HG03432 (cell line): ENCODE measurements at regions not wholly inside any gene's neighbourhood (a gene's known extent, or its start where the extent isn't known, plus 50 kb on each side); places are given as distances from the start of the nearest gene placed in this dataset.

Source experiments
- ATAC-seq: cut with Tn5 transposase; IDR thresholded peaks from one replicate; pipeline ENCODE4 v1.9.1; 2021; ENCODE audit warnings: mild to moderate bottlenecking, moderate library complexity; ENCODE audit not compliant: unreplicated experiment

GRCh38 chr5:52668544-52669185 lies 119.1 kb upstream of the ITGA1 start:
- ATAC-seq: no peak

- ATAC-seq: no peak
These were observed 115.3 kb upstream of the ITGA1 start for GRCh38 chr5:52672459-52672858.

- no peak for ATAC-seq
These were observed 114.2 kb upstream of the ITGA1 start for GRCh38 chr5:52673495-52673894.

GRCh38 chr5:52674815-52675545 lies 112.7 kb upstream of the ITGA1 start:
- ATAC-seq: no peak

- ATAC-seq: no peak
These were observed 105.2 kb upstream of the ITGA1 start for GRCh38 chr5:52682492-52682891.

- ATAC-seq: no peak
These were observed 103.7 kb upstream of the ITGA1 start for GRCh38 chr5:52684051-52684450.

- no peak for ATAC-seq
These were observed 102.2 kb upstream of the ITGA1 start for GRCh38 chr5:52685566-52685965.

GRCh38 chr5:52685971-52686370 lies 101.7 kb upstream of the ITGA1 start:
- ATAC-seq: no peak

GRCh38 chr5:52690236-52690768 lies 97.4 kb upstream of the ITGA1 start:
- no peak for ATAC-seq

GRCh38 chr5:52692039-52692438 lies 95.7 kb upstream of the ITGA1 start:
- no peak for ATAC-seq

- no peak for ATAC-seq
These were observed 95.1 kb upstream of the ITGA1 start for GRCh38 chr5:52692606-52693005.

- peak; percentile 73 for ATAC-seq
These were observed 94.4 kb upstream of the ITGA1 start for GRCh38 chr5:52693280-52693679.

GRCh38 chr5:52693836-52694235 lies 93.9 kb upstream of the ITGA1 start:
- peak; percentile 5 for ATAC-seq

- ATAC-seq: no peak
These were observed 93.1 kb upstream of the ITGA1 start for GRCh38 chr5:52694648-52695047.

GRCh38 chr5:52702877-52703276 lies 84.8 kb upstream of the ITGA1 start:
- ATAC-seq: no peak

GRCh38 chr5:52703321-52703720 lies 84.4 kb upstream of the ITGA1 start:
- no peak for ATAC-seq

GRCh38 chr5:52705720-52706119 lies 82.0 kb upstream of the ITGA1 start:
- no peak for ATAC-seq

GRCh38 chr5:52706775-52707174 lies 80.9 kb upstream of the ITGA1 start:
- no peak for ATAC-seq

GRCh38 chr5:52707616-52708015 lies 80.1 kb upstream of the ITGA1 start:
- ATAC-seq: no peak

GRCh38 chr5:52708463-52708862 lies 79.3 kb upstream of the ITGA1 start:
- ATAC-seq: no peak

- peak; percentile 83 for ATAC-seq
These were observed 78.4 kb upstream of the ITGA1 start for GRCh38 chr5:52709167-52709925.
